PFSK-1 (cell line): ENCODE measurements at regions not wholly inside any gene's neighbourhood (a gene's known extent, or its start where the extent isn't known, plus 50 kb on each side); places are given as distances from the start of the nearest gene placed in this dataset.

ENCODE experiments used
- FOXP2 ChIP-seq: optimal IDR thresholded peaks from 2 replicates; pipeline ENCODE3; 2011; ENCODE audit warnings: borderline replicate concordance, control low read depth, inconsistent platforms; ENCODE audit not compliant: insufficient read depth; ENCODE audit errors: extremely low read length, extremely low read depth
- POLR2AphosphoS5 ChIP-seq: IDR thresholded peaks from 2 replicates; pipeline ENCODE4 v1.6.1; 2012; ENCODE audit warnings: low read depth, mild to moderate bottlenecking, control low read depth, low read length, moderate library complexity
- SIN3A ChIP-seq: IDR thresholded peaks from 2 replicates; pipeline ENCODE4 v1.6.1; 2012; ENCODE audit warnings: mild to moderate bottlenecking, low read length, moderate library complexity, borderline replicate concordance; ENCODE audit not compliant: insufficient read depth
- TAF1 ChIP-seq: IDR thresholded peaks from 2 replicates; pipeline ENCODE4 v1.6.1; 2012; ENCODE audit warnings: low read length, control low read depth, borderline replicate concordance; ENCODE audit not compliant: insufficient read depth
- TF ChIP-seq, protein P1 (sequence below), 2 experiments: IDR thresholded peaks; 2 replicates each; pipeline versions ENCODE4 v1.6.1 to v1.8.0; 2011 to 2012; ENCODE audit warnings: low read depth in 2 of 2, low read length in 2 of 2, control low read depth in 1 of 2, inconsistent platforms in 1 of 2, mild to moderate bottlenecking in 1 of 2, moderate library complexity in 1 of 2; ENCODE audit not compliant: insufficient read depth in 1 of 2

- no peak for TF ChIP-seq SIN3A
- TF ChIP-seq, protein P1, sequence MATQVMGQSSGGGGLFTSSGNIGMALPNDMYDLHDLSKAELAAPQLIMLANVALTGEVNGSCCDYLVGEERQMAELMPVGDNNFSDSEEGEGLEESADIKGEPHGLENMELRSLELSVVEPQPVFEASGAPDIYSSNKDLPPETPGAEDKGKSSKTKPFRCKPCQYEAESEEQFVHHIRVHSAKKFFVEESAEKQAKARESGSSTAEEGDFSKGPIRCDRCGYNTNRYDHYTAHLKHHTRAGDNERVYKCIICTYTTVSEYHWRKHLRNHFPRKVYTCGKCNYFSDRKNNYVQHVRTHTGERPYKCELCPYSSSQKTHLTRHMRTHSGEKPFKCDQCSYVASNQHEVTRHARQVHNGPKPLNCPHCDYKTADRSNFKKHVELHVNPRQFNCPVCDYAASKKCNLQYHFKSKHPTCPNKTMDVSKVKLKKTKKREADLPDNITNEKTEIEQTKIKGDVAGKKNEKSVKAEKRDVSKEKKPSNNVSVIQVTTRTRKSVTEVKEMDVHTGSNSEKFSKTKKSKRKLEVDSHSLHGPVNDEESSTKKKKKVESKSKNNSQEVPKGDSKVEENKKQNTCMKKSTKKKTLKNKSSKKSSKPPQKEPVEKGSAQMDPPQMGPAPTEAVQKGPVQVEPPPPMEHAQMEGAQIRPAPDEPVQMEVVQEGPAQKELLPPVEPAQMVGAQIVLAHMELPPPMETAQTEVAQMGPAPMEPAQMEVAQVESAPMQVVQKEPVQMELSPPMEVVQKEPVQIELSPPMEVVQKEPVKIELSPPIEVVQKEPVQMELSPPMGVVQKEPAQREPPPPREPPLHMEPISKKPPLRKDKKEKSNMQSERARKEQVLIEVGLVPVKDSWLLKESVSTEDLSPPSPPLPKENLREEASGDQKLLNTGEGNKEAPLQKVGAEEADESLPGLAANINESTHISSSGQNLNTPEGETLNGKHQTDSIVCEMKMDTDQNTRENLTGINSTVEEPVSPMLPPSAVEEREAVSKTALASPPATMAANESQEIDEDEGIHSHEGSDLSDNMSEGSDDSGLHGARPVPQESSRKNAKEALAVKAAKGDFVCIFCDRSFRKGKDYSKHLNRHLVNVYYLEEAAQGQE (IDR thresholded peaks at IDR 0.05; ENCODE audit: insufficient read depth in 1 of 2, low read depth in 2 of 2, low read length in 2 of 2), result no peak
- TF ChIP-seq FOXP2, result no peak
- no peak for TF ChIP-seq TAF1
- TF ChIP-seq POLR2AphosphoS5, result no peak
Measured at GRCh38 chr6:137754866-137755265, 112.2 kb upstream of the TNFAIP3 start.

- TF ChIP-seq TAF1 (no peak), SIN3A (no peak)
Measured at GRCh38 chr6:137755284-137755683, 111.8 kb upstream of the TNFAIP3 start.

- no peak for TF ChIP-seq POLR2AphosphoS5
- TF ChIP-seq FOXP2, result no peak
- no peak for TF ChIP-seq SIN3A
Measured at GRCh38 chr6:137756788-137757187, 110.3 kb upstream of the TNFAIP3 start.

DNA sequence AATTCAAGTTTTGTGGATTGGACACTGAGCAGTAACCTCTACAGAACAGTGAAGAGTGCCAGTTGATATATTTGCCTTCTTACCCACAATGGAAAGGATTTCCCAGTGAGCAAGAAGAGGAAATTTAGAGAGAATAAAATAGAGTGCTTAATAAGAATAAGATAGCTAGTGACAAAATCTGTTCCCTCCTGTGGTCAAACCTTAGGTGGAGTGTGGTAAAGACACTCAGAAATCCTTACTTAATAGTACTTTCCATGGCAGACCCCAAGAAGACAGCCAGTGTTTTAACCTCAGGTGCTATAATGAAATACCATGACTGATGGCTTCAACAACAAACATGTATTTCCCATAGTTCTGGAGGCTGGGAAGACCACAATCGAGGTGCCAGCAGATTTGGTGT is 108.4 kb upstream of the TNFAIP3 start:
- TF ChIP-seq SIN3A (no peak), FOXP2 (no peak), POLR2AphosphoS5 (no peak), TAF1 (no peak)
- TF ChIP-seq, protein P1 (IDR thresholded peaks at IDR 0.05; ENCODE audit: insufficient read depth in 1 of 2, low read depth in 2 of 2, low read length in 2 of 2), result no peak

DNA sequence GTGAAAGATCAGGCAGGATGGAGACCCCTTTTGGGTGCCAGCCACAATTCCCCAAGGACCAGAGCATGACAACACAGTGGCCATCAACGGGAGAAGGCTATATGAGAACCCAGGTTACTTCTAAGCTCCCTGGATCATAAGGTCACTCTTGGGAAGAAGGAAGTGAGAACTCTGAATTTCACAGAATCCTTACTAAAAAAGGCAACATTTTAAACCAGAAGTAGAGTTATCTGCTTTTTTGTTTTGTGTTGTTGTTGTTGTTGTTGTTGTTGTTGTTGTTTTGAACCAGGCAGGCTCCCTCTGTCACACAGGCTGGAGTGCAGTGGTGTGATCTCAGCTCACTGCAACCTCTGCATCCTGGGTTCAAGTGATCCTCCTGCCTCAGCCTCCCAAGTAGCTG is 107.4 kb upstream of the TNFAIP3 start:
- TF ChIP-seq, protein P1 (IDR thresholded peaks at IDR 0.05; ENCODE audit: insufficient read depth in 1 of 2, low read depth in 2 of 2, low read length in 2 of 2), result no peak
- no peak for TF ChIP-seq SIN3A
- TF ChIP-seq TAF1, result no peak
- TF ChIP-seq FOXP2, result no peak
- TF ChIP-seq POLR2AphosphoS5, result no peak

DNA sequence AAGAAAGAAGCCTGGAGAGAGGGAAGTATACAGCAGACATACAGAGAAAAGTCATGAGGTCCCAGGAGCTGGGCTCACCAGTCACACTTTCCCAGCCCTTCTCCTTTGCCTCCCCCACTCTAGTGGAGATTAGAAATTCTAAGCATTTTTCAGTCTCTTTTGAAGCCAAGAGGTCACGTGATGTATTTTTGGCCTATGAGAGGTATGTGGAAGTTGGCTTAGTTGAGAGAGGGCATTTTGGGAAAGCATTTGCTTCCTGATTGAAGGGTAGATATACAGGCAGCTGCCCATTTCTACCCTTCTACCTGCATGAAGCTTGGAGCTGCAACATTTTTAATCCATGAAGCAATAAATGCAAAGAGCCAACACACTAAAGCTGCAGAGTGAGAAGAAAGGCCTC is 106.0 kb upstream of the TNFAIP3 start:
- TF ChIP-seq, protein P1 (IDR thresholded peaks at IDR 0.05; ENCODE audit: insufficient read depth in 1 of 2, low read depth in 2 of 2, low read length in 2 of 2), result no peak
- TF ChIP-seq POLR2AphosphoS5 (no peak), FOXP2 (no peak), SIN3A (no peak), TAF1 (no peak)
